KMS-11 (cell line): ENCODE measurements at regions not wholly inside any gene's neighbourhood (a gene's known extent, or its start where the extent isn't known, plus 50 kb on each side); places are given as distances from the start of the nearest gene placed in this dataset.

ENCODE experiments used
- H2AFZ ChIP-seq: fragments of 200-600 bp; sonication (generic); 2 replicates; pipeline ENCODE4 v1.6.1; 2016; ENCODE audit warnings: antibody characterized with exemption, mixed run types, low read depth
- H3K27ac ChIP-seq: fragments of 200-600 bp; sonication (generic); 2 replicates; pipeline ENCODE4 v1.6.1; 2016; ENCODE audit warnings: mild to moderate bottlenecking, mixed run types
- H3K27me3 ChIP-seq: fragments of 200-600 bp; sonication (generic); 2 replicates; pipeline ENCODE4 v1.6.1; 2017; ENCODE audit warnings: mild to moderate bottlenecking, low read depth, mixed run types, moderate library complexity; ENCODE audit not compliant: insufficient read depth
- H3K36me3 ChIP-seq: fragments of 200-600 bp; sonication (generic); 2 replicates; pipeline ENCODE4 v1.6.1; 2017; ENCODE audit warnings: mild to moderate bottlenecking, mixed run types; ENCODE audit not compliant: insufficient read depth
- H3K4me1 ChIP-seq: fragments of 200-600 bp; sonication (generic); 2 replicates; pipeline ENCODE4 v1.6.1; 2016; ENCODE audit warnings: mild to moderate bottlenecking, low read depth, mixed run types; ENCODE audit not compliant: poor library complexity, severe bottlenecking
- H3K4me2 ChIP-seq: fragments of 200-600 bp; sonication (generic); 2 replicates; pipeline ENCODE4 v1.7.0; 2016; ENCODE audit warnings: mild to moderate bottlenecking, mixed run types
- H3K4me3 ChIP-seq: fragments of 200-600 bp; sonication (generic); IDR thresholded peaks from 2 replicates; pipeline ENCODE4 v1.6.1; 2017; ENCODE audit warnings: low read depth, low read length, mixed read lengths; ENCODE audit not compliant: insufficient read depth
- H3K79me2 ChIP-seq: fragments of 200-600 bp; sonication (generic); 2 replicates; pipeline ENCODE4 v1.6.1; 2016; ENCODE audit warnings: low read depth, mixed run types; ENCODE audit not compliant: insufficient read depth
- H3K9ac ChIP-seq: fragments of 200-600 bp; sonication (generic); 2 replicates; pipeline ENCODE4 v1.6.1; 2016; ENCODE audit warnings: mild to moderate bottlenecking, mixed run types
- H4K20me1 ChIP-seq: fragments of 200-600 bp; sonication (generic); 2 replicates; pipeline ENCODE4 v1.6.1; 2016; ENCODE audit warnings: mild to moderate bottlenecking, mixed run types; ENCODE audit not compliant: insufficient read depth
- CTCF ChIP-seq: fragments of 200-600 bp; sonication (generic); conservative IDR thresholded peaks from 2 replicates; pipeline ENCODE4 v1.6.1; 2017; ENCODE audit warnings: low read depth, mild to moderate bottlenecking, antibody characterized with exemption, low read length, moderate library complexity, mixed read lengths

GRCh38 chr18:31247574-31248199 is 70.3 kb upstream of the DSG1 start:
- H2AFZ ChIP-seq: 0 out of 2 replicates have a peak overlapping the region, but pooled peaks have one; percentile 7
- no peaks in the 10 kb centered on the region for H3K79me2 ChIP-seq
- no peak overlapping the region for H3K27ac ChIP-seq
- H3K4me1 ChIP-seq: no peaks in the 10 kb centered on the region
- H3K27me3 ChIP-seq: no peaks in the 10 kb centered on the region
- H3K9ac ChIP-seq: no peak overlapping the region
- H3K4me2 ChIP-seq: no peak overlapping the region
- no peaks in the 10 kb centered on the region for H3K36me3 ChIP-seq
- TF ChIP-seq CTCF: no peak
- no peaks in the 10 kb centered on the region for H4K20me1 ChIP-seq
- H3K4me3 ChIP-seq: no peak overlapping the region

DNA sequence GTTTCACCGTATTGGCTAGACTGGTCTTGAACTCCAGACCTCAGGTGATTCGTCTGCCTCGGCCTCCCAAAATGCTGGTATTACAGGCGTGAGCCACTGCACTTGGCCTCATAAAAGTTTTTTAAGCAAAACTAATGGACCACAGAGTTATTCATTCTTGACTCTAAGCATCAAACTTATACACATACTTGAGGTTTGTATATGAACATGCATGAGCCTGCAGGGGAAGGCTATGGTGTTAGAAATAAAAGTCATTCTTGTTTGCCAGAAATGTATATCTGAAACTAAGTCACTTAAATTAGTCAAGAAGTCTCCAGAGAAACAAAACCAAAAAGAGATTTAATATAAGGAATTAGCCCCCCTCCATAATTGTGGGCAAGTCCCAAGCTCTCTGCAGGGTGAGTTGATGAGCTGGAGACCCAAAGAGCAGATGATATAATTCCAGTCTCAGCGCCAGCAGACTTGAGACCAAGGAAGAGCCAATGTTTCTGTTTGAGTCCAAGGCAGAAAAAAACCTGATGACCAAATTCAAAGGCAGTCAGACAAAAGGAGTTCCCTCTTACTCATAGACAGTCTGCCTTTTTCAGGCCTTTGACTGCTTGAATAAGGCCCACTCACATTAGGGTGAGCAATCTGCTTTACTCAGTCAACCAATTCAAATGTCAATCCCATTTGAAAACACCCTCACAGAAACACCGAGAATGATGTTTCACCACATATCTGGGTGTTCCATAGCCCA is 69.0 kb upstream of the DSG1 start:
- no peak overlapping the region for H3K27ac ChIP-seq
- TF ChIP-seq CTCF: no peak
- no peaks in the 10 kb centered on the region for H3K4me1 ChIP-seq
- H3K4me3 ChIP-seq: no peak overlapping the region
- H4K20me1 ChIP-seq: no peaks in the 10 kb centered on the region
- no peak overlapping the region for H3K9ac ChIP-seq
- H3K27me3 ChIP-seq: no peaks in the 10 kb centered on the region
- H3K79me2 ChIP-seq: no peaks in the 10 kb centered on the region
- H3K4me2 ChIP-seq: no peak overlapping the region
- no peak overlapping the region for H2AFZ ChIP-seq
- no peaks in the 10 kb centered on the region for H3K36me3 ChIP-seq

- no peaks in the 10 kb centered on the region for H4K20me1 ChIP-seq
- H3K79me2 ChIP-seq: no peaks in the 10 kb centered on the region
- H3K4me2 ChIP-seq: no peak overlapping the region
- H3K4me3 ChIP-seq: no peak overlapping the region
- no peaks in the 10 kb centered on the region for H3K4me1 ChIP-seq
- no peaks in the 10 kb centered on the region for H3K27me3 ChIP-seq
- H3K27ac ChIP-seq: no peak overlapping the region
- no peak overlapping the region for H2AFZ ChIP-seq
- no peak for TF ChIP-seq CTCF
- no peak overlapping the region for H3K9ac ChIP-seq
- H3K36me3 ChIP-seq: no peaks in the 10 kb centered on the region
Measured at GRCh38 chr18:31250902-31251301, 67.1 kb upstream of the DSG1 start.

GRCh38 chr18:31252522-31252921 is 65.4 kb upstream of the DSG1 start:
- no peaks in the 10 kb centered on the region for H3K4me1 ChIP-seq

More at GRCh38 chr18:31252522-31252921, 65.4 kb upstream of the DSG1 start:
- Histone ChIP-seq H3K27ac (no peak overlapping the region), H4K20me1 (no peaks in the 10 kb centered on the region), H3K4me3 (no peak overlapping the region), H3K79me2 (no peaks in the 10 kb centered on the region), H3K4me2 (no peak overlapping the region), H3K27me3 (no peaks in the 10 kb centered on the region), H2AFZ (no peak overlapping the region), H3K36me3 (no peaks in the 10 kb centered on the region), H3K9ac (no peak overlapping the region)
- TF ChIP-seq CTCF: no peak
